RWPE2 (cell line): ENCODE measurements at regions not wholly inside any gene's neighbourhood (a gene's known extent, or its start where the extent isn't known, plus 50 kb on each side); places are given as distances from the start of the nearest gene placed in this dataset.

Source experiments
- ATAC-seq: fragments of 200-7000 bp; cut with Tn5 transposase; 3 replicates; pipeline ENCODE4 v1.9.1; 2021; ENCODE audit warnings: low read depth
- DNase-seq: peaks from one replicate; pipeline ENCODE4 v3.0.0-alpha.2; 2020; ENCODE audit warnings: low spot score
- H3K27ac ChIP-seq: fragments of 450-650 bp; 2 replicates; pipeline ENCODE4 v1.5.1; 2017; ENCODE audit warnings: mild to moderate bottlenecking; ENCODE audit not compliant: poor library complexity, severe bottlenecking
- H3K27me3 ChIP-seq: fragments of 250-450 bp; sonication (Bioruptor Pico); 2 replicates; pipeline ENCODE4 v1.5.1; 2021; ENCODE audit warnings: mild to moderate bottlenecking, moderate library complexity; ENCODE audit not compliant: insufficient read depth, poor library complexity, severe bottlenecking
- H3K36me3 ChIP-seq: fragments of 250-450 bp; sonication (Bioruptor Pico); 2 replicates; pipeline ENCODE4 v1.5.1; 2020; ENCODE audit warnings: low read depth, mild to moderate bottlenecking, moderate library complexity
- H3K4me1 ChIP-seq: fragments of 250-450 bp; sonication (Bioruptor Pico); 2 replicates; pipeline ENCODE4 v1.5.1; 2021; ENCODE audit warnings: mild to moderate bottlenecking, moderate library complexity; ENCODE audit not compliant: insufficient read depth, poor library complexity, severe bottlenecking
- H3K4me3 ChIP-seq: fragments of 250-450 bp; sonication (Bioruptor Pico); 2 replicates; pipeline ENCODE4 v1.5.1; 2021; ENCODE audit warnings: mild to moderate bottlenecking, moderate library complexity; ENCODE audit not compliant: severe bottlenecking
- H3K9me3 ChIP-seq: fragments of 250-450 bp; sonication (Bioruptor Pico); 2 replicates; pipeline ENCODE4 v1.5.1; 2021; ENCODE audit warnings: mild to moderate bottlenecking, moderate library complexity; ENCODE audit not compliant: severe bottlenecking
- TF ChIP-seq, protein P1 (sequence below): fragments of 450-650 bp; IDR thresholded peaks from one replicate; pipeline ENCODE4 v1.5.1; 2017; ENCODE audit warnings: mild to moderate bottlenecking, moderate library complexity; ENCODE audit not compliant: poor library complexity, severe bottlenecking

DNA sequence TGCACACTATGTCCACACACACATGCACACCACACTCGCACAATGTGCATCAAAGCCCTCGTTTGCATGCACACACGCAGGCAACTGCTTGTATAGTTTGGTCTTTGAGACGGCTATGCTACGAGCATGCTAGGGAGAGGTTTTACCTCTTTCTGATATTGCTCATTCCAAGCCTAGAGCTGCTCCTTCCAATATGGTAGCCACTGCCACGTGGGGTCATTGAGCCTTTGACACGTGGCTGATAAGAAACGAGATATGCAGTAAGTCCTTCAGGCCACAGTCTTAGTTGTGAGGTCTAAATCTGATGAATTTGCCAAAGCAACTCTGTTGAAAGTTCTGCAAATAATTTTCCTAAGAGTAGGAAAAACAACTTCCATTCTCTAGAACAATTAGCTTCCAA, 204.4 kb downstream of the KLF6 start:
- TF ChIP-seq, protein P1, sequence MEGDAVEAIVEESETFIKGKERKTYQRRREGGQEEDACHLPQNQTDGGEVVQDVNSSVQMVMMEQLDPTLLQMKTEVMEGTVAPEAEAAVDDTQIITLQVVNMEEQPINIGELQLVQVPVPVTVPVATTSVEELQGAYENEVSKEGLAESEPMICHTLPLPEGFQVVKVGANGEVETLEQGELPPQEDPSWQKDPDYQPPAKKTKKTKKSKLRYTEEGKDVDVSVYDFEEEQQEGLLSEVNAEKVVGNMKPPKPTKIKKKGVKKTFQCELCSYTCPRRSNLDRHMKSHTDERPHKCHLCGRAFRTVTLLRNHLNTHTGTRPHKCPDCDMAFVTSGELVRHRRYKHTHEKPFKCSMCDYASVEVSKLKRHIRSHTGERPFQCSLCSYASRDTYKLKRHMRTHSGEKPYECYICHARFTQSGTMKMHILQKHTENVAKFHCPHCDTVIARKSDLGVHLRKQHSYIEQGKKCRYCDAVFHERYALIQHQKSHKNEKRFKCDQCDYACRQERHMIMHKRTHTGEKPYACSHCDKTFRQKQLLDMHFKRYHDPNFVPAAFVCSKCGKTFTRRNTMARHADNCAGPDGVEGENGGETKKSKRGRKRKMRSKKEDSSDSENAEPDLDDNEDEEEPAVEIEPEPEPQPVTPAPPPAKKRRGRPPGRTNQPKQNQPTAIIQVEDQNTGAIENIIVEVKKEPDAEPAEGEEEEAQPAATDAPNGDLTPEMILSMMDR, result no peak

DNA sequence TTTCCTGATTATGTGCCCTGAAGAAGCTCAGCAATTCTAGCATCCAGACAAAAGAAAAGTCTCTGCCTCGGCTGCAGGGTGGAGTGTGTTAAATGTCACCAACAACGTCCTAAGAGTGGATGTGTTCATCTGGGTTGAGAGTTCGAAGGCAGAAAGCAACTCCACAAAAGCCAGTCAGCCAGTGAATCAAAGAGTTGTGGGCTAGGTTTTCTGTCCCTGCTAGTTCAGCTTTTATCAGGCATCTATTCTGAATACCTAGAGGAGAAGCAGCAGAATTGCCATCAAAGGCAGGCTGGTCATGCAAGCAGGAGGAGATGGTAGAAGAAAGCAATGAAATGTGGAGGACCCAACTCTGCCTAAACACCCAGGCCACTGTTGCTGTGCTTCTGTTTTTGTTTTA, 205.2 kb downstream of the KLF6 start:
- Histone ChIP-seq H3K36me3 (no peaks in the 10 kb centered on the region), H3K27me3 (no peaks in the 10 kb centered on the region), H3K4me1 (no peaks in the 10 kb centered on the region), H3K4me3 (no peak overlapping the region), H3K9me3 (no peaks in the 10 kb centered on the region), H3K27ac (no peak overlapping the region)
- DNase-seq (no peak), ATAC-seq (no peak)
- TF ChIP-seq, protein P1, result no peak

More for the DNA sequence above, 204.4 kb downstream of the KLF6 start:
- Histone ChIP-seq H3K27ac (no peak overlapping the region), H3K36me3 (no peaks in the 10 kb centered on the region), H3K9me3 (no peaks in the 10 kb centered on the region), H3K27me3 (no peaks in the 10 kb centered on the region), H3K4me3 (no peak overlapping the region), H3K4me1 (no peaks in the 10 kb centered on the region)
- ATAC-seq, result no peak
- no peak for DNase-seq

DNA sequence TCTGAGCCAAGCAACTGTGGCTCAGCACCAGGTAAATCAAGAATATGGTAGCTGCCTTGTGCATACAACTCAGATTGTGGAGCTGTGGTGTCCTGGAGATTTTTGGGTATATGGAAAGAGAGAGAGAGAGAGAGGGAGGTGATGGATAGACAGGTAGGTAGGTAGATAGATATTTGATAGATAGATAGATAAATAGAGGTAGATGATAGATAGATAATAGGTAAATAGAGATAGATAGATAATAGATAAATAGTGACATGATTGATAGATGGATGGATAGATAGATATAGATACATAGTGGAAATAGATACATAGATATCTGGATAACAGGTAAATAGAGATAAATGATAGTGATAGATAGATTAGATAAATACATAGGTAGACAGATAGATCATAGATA, 206.3 kb downstream of the KLF6 start:
- Histone ChIP-seq H3K36me3 (no peaks in the 10 kb centered on the region), H3K4me1 (no peaks in the 10 kb centered on the region), H3K27ac (no peak overlapping the region), H3K4me3 (no peak overlapping the region), H3K9me3 (no peaks in the 10 kb centered on the region), H3K27me3 (no peaks in the 10 kb centered on the region)
- TF ChIP-seq, protein P1, result no peak
- ATAC-seq (no peak), DNase-seq (no peak)

DNA sequence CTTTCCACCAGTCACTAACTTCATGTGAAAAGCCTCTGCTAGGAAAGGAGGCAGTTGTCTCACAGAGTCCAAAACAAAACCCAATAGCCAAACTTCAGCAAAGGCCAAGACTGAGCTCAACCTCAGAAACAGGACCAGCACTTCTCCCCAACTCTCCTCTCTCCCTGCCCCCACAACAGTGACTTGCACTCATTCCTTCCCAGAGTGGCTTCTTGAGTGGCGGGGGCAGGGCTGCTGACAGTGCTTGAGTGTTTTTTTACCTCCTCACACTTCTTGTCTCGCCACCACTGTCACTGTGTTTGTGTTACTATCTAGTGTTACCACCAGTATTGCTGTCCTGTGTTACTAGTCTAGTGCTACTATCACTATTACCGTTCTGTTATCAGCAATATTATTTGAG, 206.8 kb downstream of the KLF6 start:
- Histone ChIP-seq H3K4me3 (no peak overlapping the region), H3K36me3 (no peaks in the 10 kb centered on the region), H3K27me3 (no peaks in the 10 kb centered on the region), H3K9me3 (no peaks in the 10 kb centered on the region), H3K27ac (no peak overlapping the region), H3K4me1 (no peaks in the 10 kb centered on the region)
- TF ChIP-seq, protein P1, result no peak
- no peak for ATAC-seq
- no peak for DNase-seq

DNA sequence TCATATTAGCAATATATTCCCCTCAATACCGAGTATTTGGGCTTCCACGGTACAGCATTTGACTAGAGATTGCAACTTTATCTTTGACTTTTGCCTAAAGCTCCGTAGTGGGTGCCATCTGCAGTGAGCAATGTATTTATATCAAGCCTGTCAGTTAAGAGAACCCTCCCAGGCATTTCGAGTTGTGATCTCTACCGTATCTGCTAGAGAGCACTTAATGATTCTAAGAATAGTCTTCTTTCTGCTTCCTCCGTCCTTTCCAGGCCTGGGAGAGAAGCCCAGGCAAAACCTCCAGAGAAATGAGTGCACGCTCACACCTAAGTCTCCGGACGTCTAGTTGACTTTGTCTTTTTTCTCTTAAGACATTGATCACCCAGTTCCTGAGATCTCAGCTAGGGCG, 210.6 kb downstream of the KLF6 start:
- H3K27me3 ChIP-seq, result no peaks in the 10 kb centered on the region
- ATAC-seq (no peak), DNase-seq (no peak)
- no peaks in the 10 kb centered on the region for H3K9me3 ChIP-seq
- H3K4me1 ChIP-seq, result no peaks in the 10 kb centered on the region
- TF ChIP-seq, protein P1, result no peak
- H3K4me3 ChIP-seq, result no peak overlapping the region
- H3K27ac ChIP-seq, result no peak overlapping the region
- no peaks in the 10 kb centered on the region for H3K36me3 ChIP-seq
